K562 (cell line): ENCODE measurements at regions not wholly inside any gene's neighbourhood (a gene's known extent, or its start where the extent isn't known, plus 50 kb on each side); places are given as distances from the start of the nearest gene placed in this dataset.

Experiments used
- ATAC-seq: fragments of 200-7000 bp; cut with Tn5 transposase; 3 replicates; pipeline ENCODE4 v1.9.1; 2020; ENCODE audit warnings: moderate library complexity
- BruUV-seq: library from RNA; stranded (reverse); fragments of 400-500 nt; replicated peaks from 2 replicates; lab custom pipeline; 2021; lab: Mats Ljungman, UMichigan
- CTCF ChIA-PET: fragments of 300-600 bp; formaldehyde crosslinking; extraction: SDS; loops from one replicate; lab custom pipeline; 2021; ENCODE audit warnings: low intra/inter-chr PET ratio; lab: Yijun Ruan, JAX
- POLR2A ChIA-PET: fragments of 300-600, 350-650 bp; sonication (Branson Sonifier 250); formaldehyde crosslinking; extraction: SDS; loops from one replicate; lab custom pipeline; 2021; ENCODE audit warnings: antibody characterized with exemption, inconsistent platforms; lab: Yijun Ruan, JAX
- DNase-seq, 4 experiments: peaks; one replicate each; pipeline versions ENCODE4 v3.0.0 to v3.0.0-alpha.2; 2011 to 2018; ENCODE audit warnings: low spot score in 3 of 4, mixed read lengths in 3 of 4; ENCODE audit errors: extremely low read depth in 1 of 4
- FAIRE-seq: peaks from 2 replicates; lab custom pipeline; 2011; peaks lifted over from hg19 to GRCh38; lab: Jason Lieb, UNC
- H2AFZ ChIP-seq: 2 replicates; pipeline ENCODE4 v1.6.0; 2011; ENCODE audit warnings: low read depth, low read length, control low read depth, inconsistent platforms
- H3K27ac ChIP-seq: fragments of 200-600 bp; 3 replicates; pipeline ENCODE4 v1.8.0; 2011; ENCODE audit warnings: low read depth, mild to moderate bottlenecking, control low read depth, inconsistent platforms, low read length, moderate library complexity, mixed read lengths; ENCODE audit errors: extremely low read depth
- H3K27me3 ChIP-seq, 2 experiments: fragments of 300-600 bp in 1 of 2; 2 replicates in 1 of 2; 3 replicates in 1 of 2; pipeline versions ENCODE4 v1.6.0 to v1.8.0; 2011; ENCODE audit warnings: inconsistent platforms in 2 of 2, low read length in 2 of 2, mild to moderate bottlenecking in 1 of 2, mixed read lengths in 1 of 2, moderate library complexity in 1 of 2; ENCODE audit not compliant: control insufficient read depth in 2 of 2, insufficient read depth in 2 of 2
- H3K36me3 ChIP-seq: fragments of 300-600 bp; 3 replicates; pipeline ENCODE4 v1.8.0; 2011; ENCODE audit warnings: mild to moderate bottlenecking, low read length, inconsistent platforms; ENCODE audit not compliant: control insufficient read depth, insufficient read depth
- H3K4me1 ChIP-seq, 2 experiments: fragments of 200-600 bp in 1 of 2; replicated peaks in 1 of 2; 2 replicates in 1 of 2; 3 replicates in 1 of 2; pipeline versions ENCODE4 v1.5.1 to v1.8.0; 2011; ENCODE audit warnings: inconsistent platforms in 2 of 2, low read length in 2 of 2, mild to moderate bottlenecking in 1 of 2, mixed read lengths in 1 of 2, moderate library complexity in 1 of 2; ENCODE audit not compliant: control insufficient read depth in 2 of 2, insufficient read depth in 2 of 2
- H3K4me2 ChIP-seq: 2 replicates; pipeline ENCODE4 v1.6.1; 2011; ENCODE audit warnings: low read length, control low read depth, inconsistent platforms, mixed read lengths; ENCODE audit not compliant: insufficient read depth
- H3K4me3 ChIP-seq: fragments of 200-600 bp; sonication (generic), shearing (Covaris generic); 2 replicates; pipeline ENCODE4 v1.5.1; 2016; ENCODE audit warnings: control low read depth, inconsistent platforms
- H3K79me2 ChIP-seq: fragments of 200-600 bp; 3 replicates; pipeline ENCODE4 v1.8.0; 2011; ENCODE audit warnings: low read length, inconsistent platforms; ENCODE audit not compliant: control insufficient read depth, insufficient read depth
- H3K9ac ChIP-seq, 2 experiments: 2 replicates each; pipeline versions ENCODE4 v1.6.0 to v1.6.1; 2011; ENCODE audit warnings: low read depth in 2 of 2, low read length in 2 of 2, control low read depth in 1 of 2, inconsistent platforms in 1 of 2, mild to moderate bottlenecking in 1 of 2, mixed read lengths in 1 of 2; ENCODE audit not compliant: insufficient read depth in 1 of 2
- H3K9me1 ChIP-seq: one replicate; pipeline ENCODE4 v1.6.0; 2011; ENCODE audit warnings: inconsistent platforms, mild to moderate bottlenecking, low read length, moderate library complexity; ENCODE audit not compliant: control insufficient read depth, insufficient read depth
- H3K9me3 ChIP-seq: replicated peaks from 2 replicates; pipeline ENCODE4 v1.5.1; 2011; ENCODE audit warnings: low read depth, low read length, inconsistent platforms; ENCODE audit not compliant: control insufficient read depth, insufficient read depth
- H4K20me1 ChIP-seq: replicated peaks from 2 replicates; pipeline ENCODE4 v1.6.1; 2011; ENCODE audit warnings: low read length, inconsistent platforms, mixed read lengths; ENCODE audit not compliant: control insufficient read depth, insufficient read depth
- C11orf30 ChIP-seq: fragments of 450-650 bp; IDR thresholded peaks from 2 replicates; pipeline ENCODE4 v1.6.1; 2016; ENCODE audit warnings: low read depth, mild to moderate bottlenecking
- ELK3 ChIP-seq: fragments of 450-650 bp; formaldehyde crosslinking; IDR thresholded peaks from 2 replicates; pipeline ENCODE4 v1.4.0; 2020; ENCODE audit warnings: mild to moderate bottlenecking
- HMG20B ChIP-seq: fragments of 250-450 bp; sonication (Bioruptor Pico); IDR thresholded peaks from 2 replicates; pipeline ENCODE4 v1.5.0; 2021; ENCODE audit warnings: mild to moderate bottlenecking
- KAT2B ChIP-seq: IDR thresholded peaks from one replicate; pipeline ENCODE4 v1.6.1; 2012; ENCODE audit warnings: low read depth, mild to moderate bottlenecking, control low read depth, inconsistent platforms, low read length, moderate library complexity
- NKRF ChIP-seq: fragments of 450-650 bp; IDR thresholded peaks from 2 replicates; pipeline ENCODE4 v1.6.1; 2016; ENCODE audit warnings: borderline replicate concordance
- PML ChIP-seq: IDR thresholded peaks from 2 replicates; pipeline ENCODE4 v1.6.1; 2012; ENCODE audit warnings: low read length, inconsistent platforms
- PPARD ChIP-seq: fragments of 250-450 bp; sonication (Bioruptor Pico); IDR thresholded peaks from 2 replicates; pipeline ENCODE4 v1.8.0; 2022; ENCODE audit warnings: inconsistent platforms, mild to moderate bottlenecking, moderate library complexity
- RFX1 ChIP-seq: fragments of 450-650 bp; IDR thresholded peaks from 2 replicates; pipeline ENCODE4 v1.6.1; 2016; ENCODE audit warnings: mild to moderate bottlenecking, moderate library complexity
- TOE1 ChIP-seq, 2 experiments: fragments of 450-650 bp in 1 of 2; sonication (generic) in 1 of 2; formaldehyde crosslinking in 1 of 2; IDR thresholded peaks; 2 replicates each; pipeline versions ENCODE4 v1.7.1 to v1.8.0; 2016 to 2022; ENCODE audit warnings: borderline replicate concordance in 2 of 2, mild to moderate bottlenecking in 2 of 2, antibody characterized with exemption in 1 of 2, inconsistent platforms in 1 of 2, low read depth in 1 of 2, missing genetic modification reagents in 1 of 2, moderate library complexity in 1 of 2
- ZFX ChIP-seq: sonication (generic); formaldehyde crosslinking; IDR thresholded peaks from 2 replicates; pipeline ENCODE4 v1.8.0; 2022; ENCODE audit warnings: mild to moderate bottlenecking, missing genetic modification reagents, moderate library complexity
- ZNF76 ChIP-seq: fragments of 250-450 bp; sonication (Bioruptor Pico); IDR thresholded peaks from 2 replicates; pipeline ENCODE4 v1.4.0; 2020; ENCODE audit warnings: mild to moderate bottlenecking, moderate library complexity, borderline replicate concordance
- WGBS: fragments of 100-300 bp; shearing (Covaris generic); methylation state at CpG from one replicate; pipeline ENCODE4 v1.1.6; 2016; ENCODE audit warnings: low coverage, mixed read lengths; ENCODE audit not compliant: insufficient coverage; ENCODE audit errors: missing lambda C conversion rate; 5-methylcytosine and 5-hydroxymethylcytosine counted together
- in situ Hi-C: fragments of 300-500 bp; cut with MboI; formaldehyde crosslinking; loops from 4 replicates; pipeline ENCODE4 v1.15.0; 2018; ENCODE audit warnings: inconsistent platforms, mixed read lengths
- intact Hi-C: fragments of 100-400 bp; cut with micrococcal nuclease; formaldehyde crosslinking; loops from 2 replicates; pipeline ENCODE4 v1.14.2; 2022
- TF ChIP-seq, protein P1 (sequence below): fragments of 200-800 bp; sonication (Bioruptor generic); IDR thresholded peaks from 2 replicates; pipeline ENCODE4 v1.6.1; 2017; ENCODE audit warnings: missing genetic modification characterization, missing compliant biosample characterization
- TF ChIP-seq, protein P2 (sequence below): sonication (generic); formaldehyde crosslinking; IDR thresholded peaks from 2 replicates; pipeline ENCODE4 v1.8.1; 2023; ENCODE audit warnings: mild to moderate bottlenecking, missing genetic modification reagents, moderate library complexity
- TF ChIP-seq, protein P3 (sequence below): fragments of 250-450 bp; sonication (Bioruptor Pico); IDR thresholded peaks from 2 replicates; pipeline ENCODE4 v1.5.0; 2021; ENCODE audit warnings: mild to moderate bottlenecking, moderate library complexity

DNA sequence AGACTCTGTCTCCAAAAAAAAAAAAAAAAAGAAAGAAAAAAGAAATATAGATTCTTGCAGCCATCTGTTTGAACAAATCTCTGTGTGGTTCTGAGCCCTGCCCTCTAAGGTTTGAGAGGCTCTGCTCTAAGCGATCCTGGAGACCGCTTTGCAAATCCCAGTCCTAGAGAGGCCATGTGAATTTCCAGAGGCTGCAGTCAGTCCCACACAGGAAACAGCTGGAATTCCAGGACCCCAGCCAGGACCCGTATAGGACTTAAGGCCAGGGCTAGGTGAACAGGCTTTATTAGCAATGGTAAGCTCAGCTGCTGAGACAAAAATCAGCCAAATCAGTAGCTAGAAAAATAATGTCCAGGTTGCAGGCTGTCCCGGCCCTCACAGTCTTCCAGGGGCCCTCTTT lies 154.8 kb downstream of the RPS24 start:
- POLR2A ChIA-PET: no interaction called here
- FAIRE-seq (no peak), ATAC-seq (no peak), DNase-seq (no peak)
- Histone ChIP-seq H3K36me3 (no peaks in the 10 kb centered on the region), H3K27ac (no peak overlapping the region), H3K9me3 (no peaks in the 10 kb centered on the region), H3K4me1 (no peaks in the 10 kb centered on the region), H3K4me2 (no peak overlapping the region), H3K79me2 (no peaks in the 10 kb centered on the region), H4K20me1 (no peaks in the 10 kb centered on the region), H2AFZ (no peak overlapping the region), H3K9ac (no peak overlapping the region), H3K4me3 (no peak overlapping the region), H3K9me1 (no peaks in the 10 kb centered on the region), H3K27me3 (peaks cover 0 to 20% of the 10 kb centered on the region in 2 experiments; a peak in 1 of 5 replicates)
- no TSS peak for BruUV-seq
- in situ Hi-C loops: no loop called here
- WGBS: 0% methylated on average over 4 of the region's 4 CpGs
- TF ChIP-seq, protein P1, sequence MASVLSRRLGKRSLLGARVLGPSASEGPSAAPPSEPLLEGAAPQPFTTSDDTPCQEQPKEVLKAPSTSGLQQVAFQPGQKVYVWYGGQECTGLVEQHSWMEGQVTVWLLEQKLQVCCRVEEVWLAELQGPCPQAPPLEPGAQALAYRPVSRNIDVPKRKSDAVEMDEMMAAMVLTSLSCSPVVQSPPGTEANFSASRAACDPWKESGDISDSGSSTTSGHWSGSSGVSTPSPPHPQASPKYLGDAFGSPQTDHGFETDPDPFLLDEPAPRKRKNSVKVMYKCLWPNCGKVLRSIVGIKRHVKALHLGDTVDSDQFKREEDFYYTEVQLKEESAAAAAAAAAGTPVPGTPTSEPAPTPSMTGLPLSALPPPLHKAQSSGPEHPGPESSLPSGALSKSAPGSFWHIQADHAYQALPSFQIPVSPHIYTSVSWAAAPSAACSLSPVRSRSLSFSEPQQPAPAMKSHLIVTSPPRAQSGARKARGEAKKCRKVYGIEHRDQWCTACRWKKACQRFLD (CRISPR knock-in tag): no peak
- TF ChIP-seq KAT2B (no peak), ZFX (CRISPR knock-in tag) (no peak), TOE1 (IDR thresholded peaks at IDR 0.05; ENCODE audit: borderline replicate concordance) (no peak), TOE1 (CRISPR knock-in tag; IDR thresholded peaks at IDR 0.05; ENCODE audit: borderline replicate concordance, low read depth) (no peak), C11orf30 (no peak), PML (no peak), ZNF76 (CRISPR knock-in tag) (no peak), HMG20B (CRISPR knock-in tag) (no peak), NKRF (no peak), RFX1 (no peak), PPARD (CRISPR knock-in tag) (no peak), ELK3 (CRISPR knock-in tag) (no peak)
- TF ChIP-seq, protein P2, sequence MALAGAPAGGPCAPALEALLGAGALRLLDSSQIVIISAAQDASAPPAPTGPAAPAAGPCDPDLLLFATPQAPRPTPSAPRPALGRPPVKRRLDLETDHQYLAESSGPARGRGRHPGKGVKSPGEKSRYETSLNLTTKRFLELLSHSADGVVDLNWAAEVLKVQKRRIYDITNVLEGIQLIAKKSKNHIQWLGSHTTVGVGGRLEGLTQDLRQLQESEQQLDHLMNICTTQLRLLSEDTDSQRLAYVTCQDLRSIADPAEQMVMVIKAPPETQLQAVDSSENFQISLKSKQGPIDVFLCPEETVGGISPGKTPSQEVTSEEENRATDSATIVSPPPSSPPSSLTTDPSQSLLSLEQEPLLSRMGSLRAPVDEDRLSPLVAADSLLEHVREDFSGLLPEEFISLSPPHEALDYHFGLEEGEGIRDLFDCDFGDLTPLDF (CRISPR knock-in tag): no peak
- TF ChIP-seq, protein P3, sequence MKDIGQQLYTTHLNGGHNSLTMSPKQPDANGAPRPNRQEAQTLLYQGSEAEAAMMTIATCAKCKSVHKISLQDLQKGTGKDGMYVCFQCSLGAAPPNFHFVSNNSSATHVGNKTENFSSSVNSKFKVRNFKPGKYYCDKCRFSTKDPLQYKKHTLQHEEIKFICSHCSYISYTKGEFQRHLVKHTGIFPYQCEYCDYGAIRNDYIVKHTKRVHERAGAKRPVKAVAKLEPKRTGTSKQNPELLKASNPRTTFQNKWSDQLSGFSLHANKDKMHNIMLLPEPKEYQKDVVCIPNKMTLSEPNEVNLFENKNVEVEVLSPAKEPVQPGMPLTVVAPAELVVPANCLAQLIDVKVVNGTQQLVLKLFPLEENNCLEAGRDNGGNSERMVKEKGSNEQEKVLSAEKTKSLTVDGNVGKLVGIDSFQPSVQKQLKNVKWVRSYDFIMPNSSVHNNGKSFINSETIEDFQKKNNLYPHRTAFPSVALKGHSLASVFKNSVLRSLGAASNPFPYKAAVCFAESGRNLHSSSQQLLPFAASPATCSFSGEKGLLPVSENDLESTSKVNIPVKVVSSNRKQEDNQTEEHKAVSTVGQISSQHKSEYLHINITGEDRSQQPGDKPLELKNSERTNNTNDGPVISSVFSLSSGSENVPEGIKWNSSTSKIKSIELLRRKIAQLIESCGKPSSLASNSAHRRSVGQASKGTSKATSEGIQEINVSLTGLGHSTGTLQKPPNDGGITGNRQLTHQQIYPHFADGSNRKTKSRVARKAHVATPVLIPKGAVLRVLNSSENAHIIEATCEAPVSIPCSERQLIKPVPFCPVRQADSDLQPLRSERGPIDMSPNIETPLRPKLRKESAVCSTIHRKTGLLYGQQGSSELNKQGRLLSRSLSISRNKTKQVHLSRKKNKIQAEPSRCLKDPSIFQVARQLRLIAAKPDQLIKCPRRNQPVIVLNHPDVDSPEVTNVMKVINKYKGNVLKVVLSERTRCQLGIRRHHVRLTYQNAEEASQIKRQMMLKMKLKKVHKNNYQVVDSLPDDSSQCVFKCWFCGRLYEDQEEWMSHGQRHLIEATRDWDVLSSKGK (CRISPR knock-in tag): no peak
- CTCF ChIA-PET: no interaction called here
- intact Hi-C loops: no loop called here
